DND-41 (cell line): ENCODE measurements at regions not wholly inside any gene's neighbourhood (a gene's known extent, or its start where the extent isn't known, plus 50 kb on each side); places are given as distances from the start of the nearest gene placed in this dataset.

ENCODE experiments used
- CTCF ChIP-seq: IDR thresholded peaks from 2 replicates; pipeline ENCODE4 v1.5.1; 2012; ENCODE audit warnings: borderline replicate concordance, low read length, moderate library complexity, mild to moderate bottlenecking; ENCODE audit not compliant: poor library complexity, severe bottlenecking; ENCODE audit errors: extremely low read depth
- EZH2 ChIP-seq: IDR thresholded peaks from 3 replicates; pipeline ENCODE4 v1.6.1; 2012; ENCODE audit warnings: borderline replicate concordance, low read depth, mild to moderate bottlenecking, moderate library complexity, low read length, inconsistent platforms; ENCODE audit not compliant: severe bottlenecking

DNA sequence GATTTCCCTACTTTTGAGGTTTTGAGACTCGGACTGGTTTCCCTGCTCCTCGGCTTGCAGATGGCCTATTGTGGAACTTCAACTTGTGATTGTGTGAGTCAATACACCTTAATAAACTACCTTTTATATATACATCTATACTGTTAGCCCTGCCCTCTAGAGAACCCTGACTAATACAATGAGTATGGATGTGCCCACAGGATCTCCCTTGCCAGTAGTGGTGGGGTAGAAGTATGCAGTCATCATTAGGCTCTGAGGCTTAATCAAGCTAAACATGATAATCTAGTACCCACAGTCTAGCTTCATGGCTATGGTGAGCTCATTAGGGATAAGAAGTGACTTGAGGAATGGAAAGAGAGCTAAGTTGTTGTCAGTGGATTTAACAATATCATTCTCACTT, 412.8 kb upstream of the PTGER4 start:
- TF ChIP-seq CTCF, result no peak
- TF ChIP-seq EZH2, result no peak
